Fibroblast of villous mesenchyme (primary cell): ENCODE measurements at regions not wholly inside any gene's neighbourhood (a gene's known extent, or its start where the extent isn't known, plus 50 kb on each side); places are given as distances from the start of the nearest gene placed in this dataset.
"Not testable (repeated sequence)": the region's sequence is repeated elsewhere in the genome, so short reads cannot be mapped to it uniquely, and the experiment has no call there.

Experiments used
- DNase-seq: peaks from one replicate; pipeline ENCODE4 v3.0.0-alpha.2; 2010; ENCODE audit warnings: low read depth
- H3K4me3 ChIP-seq: 2 replicates; pipeline ENCODE4 v1.5.1; 2011; ENCODE audit warnings: low read depth, mild to moderate bottlenecking, low read length
- CTCF ChIP-seq: IDR thresholded peaks from 2 replicates; pipeline ENCODE4 v1.5.1; 2012; ENCODE audit warnings: low read depth, mild to moderate bottlenecking, low read length; ENCODE audit not compliant: insufficient read depth

GRCh38 chr1:99062192-99062591, 57.5 kb upstream of the PLPPR5 start:
- H3K4me3 ChIP-seq, result no peak overlapping the region
- no peak for TF ChIP-seq CTCF
- DNase-seq, result no peak

GRCh38 chr1:99069146-99069545, 64.5 kb upstream of the PLPPR5 start:
- H3K4me3 ChIP-seq, result no peak overlapping the region
- no peak for TF ChIP-seq CTCF
- DNase-seq, result no peak

- not testable (repeated sequence) for H3K4me3 ChIP-seq, DNase-seq
Observed at GRCh38 chr1:99078529-99078928, 73.9 kb upstream of the PLPPR5 start.

GRCh38 chr1:99082366-99082765, 77.7 kb upstream of the PLPPR5 start:
- DNase-seq, result no peak
- no peak for TF ChIP-seq CTCF

GRCh38 chr1:99083338-99083737, 78.7 kb upstream of the PLPPR5 start:
- H3K4me3 ChIP-seq, result no peak overlapping the region
- TF ChIP-seq CTCF, result no peak
- DNase-seq, result no peak

More at GRCh38 chr1:99082366-99082765, 77.7 kb upstream of the PLPPR5 start:
- H3K4me3 ChIP-seq, result no peak overlapping the region

GRCh38 chr1:99084562-99084961, 79.9 kb upstream of the PLPPR5 start:
- no peak overlapping the region for H3K4me3 ChIP-seq

GRCh38 chr1:99086057-99086456, 81.4 kb upstream of the PLPPR5 start:
- TF ChIP-seq CTCF, result no peak
- no peak overlapping the region for H3K4me3 ChIP-seq
- DNase-seq, result no peak

More at GRCh38 chr1:99084562-99084961, 79.9 kb upstream of the PLPPR5 start:
- no peak for TF ChIP-seq CTCF
- DNase-seq, result no peak
